Cardiac fibroblast (primary cell): ENCODE measurements at regions not wholly inside any gene's neighbourhood (a gene's known extent, or its start where the extent isn't known, plus 50 kb on each side); places are given as distances from the start of the nearest gene placed in this dataset.

Experiments
- DNase-seq, 2 donors: peaks; one replicate each; pipeline versions ENCODE4 v3.0.0 to v3.0.0-alpha.2; 2010; ENCODE audit warnings: low read depth in 2 of 2
- H3K4me3 ChIP-seq, 2 donors: replicated peaks in 1 of 2; 1 replicate in 1 of 2; 2 replicates in 1 of 2; pipeline ENCODE4 v1.5.1; 2011; ENCODE audit warnings: low read depth in 2 of 2, low read length in 2 of 2, mild to moderate bottlenecking in 2 of 2, moderate library complexity in 1 of 2
- CTCF ChIP-seq: IDR thresholded peaks from one replicate; pipeline ENCODE4 v1.5.1; 2011; ENCODE audit warnings: low read depth, mild to moderate bottlenecking, low read length, inconsistent platforms

- TF ChIP-seq CTCF = no peak
- DNase-seq = peak in 1 of 2 donors; percentile 13
- H3K4me3 ChIP-seq = no peak overlapping the region
Observed at GRCh38 chr13:97057176-97057575, 62.9 kb upstream of the OXGR1 start.

GRCh38 chr13:97058391-97058790, 64.1 kb upstream of the OXGR1 start:
- no peak overlapping the region for H3K4me3 ChIP-seq
- no peak for TF ChIP-seq CTCF

GRCh38 chr13:97058926-97059325, 64.7 kb upstream of the OXGR1 start:
- TF ChIP-seq CTCF = no peak
- no peak for DNase-seq
- H3K4me3 ChIP-seq = no peak overlapping the region

More at GRCh38 chr13:97058391-97058790, 64.1 kb upstream of the OXGR1 start:
- no peak for DNase-seq

GRCh38 chr13:97067017-97067895, 73.0 kb upstream of the OXGR1 start:
- peak; percentile 19 to 28 for DNase-seq
- H3K4me3 ChIP-seq = no peak overlapping the region
- TF ChIP-seq CTCF = peak; percentile 17

GRCh38 chr13:97068151-97068550, 73.9 kb upstream of the OXGR1 start:
- no peak overlapping the region for H3K4me3 ChIP-seq
- DNase-seq = no peak
- no peak for TF ChIP-seq CTCF

GRCh38 chr13:97069050-97069815, 75.0 kb upstream of the OXGR1 start:
- TF ChIP-seq CTCF = no peak
- no peak for DNase-seq
- no peak overlapping the region for H3K4me3 ChIP-seq
